HG03469 (cell line): ENCODE measurements at regions not wholly inside any gene's neighbourhood (a gene's known extent, or its start where the extent isn't known, plus 50 kb on each side); places are given as distances from the start of the nearest gene placed in this dataset.

ENCODE experiments used
- ATAC-seq: cut with Tn5 transposase; IDR thresholded peaks from one replicate; pipeline ENCODE4 v1.9.1; 2021; ENCODE audit warnings: mild to moderate bottlenecking, moderate library complexity, moderate number of reproducible peaks; ENCODE audit not compliant: unreplicated experiment

DNA sequence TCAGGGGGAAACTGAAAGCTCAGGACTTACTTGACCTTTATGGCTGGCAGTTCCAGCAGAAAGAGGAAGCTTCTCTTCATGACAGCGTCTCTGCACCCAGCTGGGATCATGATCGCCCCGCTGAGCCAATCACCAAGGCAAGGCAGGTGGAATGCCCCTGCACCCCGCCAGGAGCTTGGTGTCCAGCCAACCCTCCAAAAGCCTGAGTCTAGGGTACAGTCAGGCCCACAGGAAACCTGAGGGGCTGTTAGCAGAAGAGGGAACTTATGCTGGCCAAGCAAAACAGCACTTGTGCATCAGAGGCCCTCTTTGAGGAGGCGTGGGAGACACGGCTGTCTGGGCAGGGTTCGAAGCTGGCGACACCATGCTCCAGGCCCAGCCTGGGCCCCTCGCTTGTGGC, 188.3 kb upstream of the GMDS start:
- no peak for ATAC-seq

- ATAC-seq, result no peak
Observed at GRCh38 chr6:2433266-2433665, 187.9 kb upstream of the GMDS start.

GRCh38 chr6:2432292-2432691, 186.9 kb upstream of the GMDS start:
- ATAC-seq, result no peak

GRCh38 chr6:2430612-2431011, 185.2 kb upstream of the GMDS start:
- ATAC-seq, result no peak

DNA sequence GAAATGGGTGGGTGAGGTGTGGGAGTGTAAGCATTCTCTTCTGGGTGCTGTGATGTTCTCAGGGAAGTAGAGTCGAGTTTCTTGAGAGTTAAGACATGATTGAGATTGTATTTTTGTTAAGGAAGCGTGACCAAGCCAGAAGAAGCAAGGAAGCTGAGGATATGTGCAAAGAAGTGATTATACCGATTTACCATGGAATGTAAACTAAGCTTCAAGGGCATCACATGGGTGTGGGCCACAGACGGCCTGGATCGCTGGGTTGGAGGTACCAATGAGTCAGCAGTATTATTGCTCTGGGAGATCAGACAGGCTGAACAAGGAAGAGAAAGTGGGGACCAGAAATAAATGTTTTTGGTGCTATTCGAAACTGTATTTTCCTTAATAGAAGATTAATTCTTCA, 184.1 kb upstream of the GMDS start:
- ATAC-seq, result no peak

DNA sequence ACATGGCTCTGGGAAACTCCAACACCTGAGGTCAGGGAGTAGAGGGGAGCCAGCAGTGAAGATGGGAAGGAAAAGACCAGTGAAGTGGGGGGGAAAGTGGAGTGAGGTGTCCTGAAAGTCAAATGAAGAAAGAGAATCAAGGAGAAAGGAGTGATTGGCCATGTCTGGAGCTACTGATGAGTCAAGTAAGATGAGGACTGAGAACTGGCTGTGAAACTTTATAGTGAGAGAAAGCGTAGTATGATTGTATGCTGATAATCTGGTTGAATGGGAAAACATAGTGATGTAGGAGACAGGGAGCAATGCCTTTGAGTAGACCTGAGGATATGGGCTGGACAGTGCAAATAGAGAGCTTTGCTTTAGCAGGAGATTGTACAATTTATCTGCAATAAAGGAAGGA, 183.6 kb upstream of the GMDS start:
- ATAC-seq, result no peak

DNA sequence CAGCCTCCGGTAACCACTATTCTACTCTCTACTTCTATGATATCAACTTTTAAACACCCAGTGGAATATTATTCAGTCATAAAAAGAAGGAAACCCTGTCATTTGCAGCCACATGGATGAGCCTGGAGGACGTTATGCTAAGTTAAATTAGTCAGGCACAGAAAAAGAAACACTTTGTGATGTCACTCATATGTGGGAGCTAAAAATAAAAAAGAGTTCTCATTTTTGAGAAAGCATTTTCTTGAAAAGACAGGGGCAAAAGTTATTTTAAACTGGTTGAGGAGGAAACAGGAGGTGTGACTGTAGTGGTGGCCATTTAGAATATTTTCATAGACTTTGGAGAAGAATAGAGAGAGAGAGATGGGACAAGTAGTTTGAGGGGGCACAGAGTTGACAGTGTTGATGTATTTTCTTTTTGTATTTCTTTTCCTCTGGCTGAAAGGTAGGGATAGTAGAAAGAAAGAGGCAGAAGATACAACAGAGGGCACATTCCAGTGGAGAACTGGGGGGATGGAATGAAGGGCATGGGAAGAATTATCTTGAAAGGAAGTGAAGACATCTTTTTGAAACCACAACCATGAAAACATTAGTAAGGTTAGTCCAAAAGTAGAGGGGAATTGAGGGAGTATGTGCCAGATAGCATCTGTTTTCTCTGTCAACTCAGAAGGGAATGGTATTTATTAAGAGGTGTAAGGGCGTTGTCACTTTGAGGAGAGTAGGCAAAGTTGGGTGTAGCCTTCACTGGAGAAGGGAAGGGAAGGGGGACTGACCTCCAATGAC, 181.3 kb upstream of the GMDS start:
- no peak for ATAC-seq

- ATAC-seq, result no peak
Observed at GRCh38 chr6:2416128-2416712, 170.8 kb upstream of the GMDS start.

GRCh38 chr6:2414885-2415547, 169.6 kb upstream of the GMDS start:
- no peak for ATAC-seq

- ATAC-seq, result no peak
Observed at GRCh38 chr6:2412731-2413130, 167.3 kb upstream of the GMDS start.

- ATAC-seq, result no peak
Observed at GRCh38 chr6:2410656-2411380, 165.4 kb upstream of the GMDS start.

GRCh38 chr6:2407525-2407924, 162.1 kb upstream of the GMDS start:
- no peak for ATAC-seq

DNA sequence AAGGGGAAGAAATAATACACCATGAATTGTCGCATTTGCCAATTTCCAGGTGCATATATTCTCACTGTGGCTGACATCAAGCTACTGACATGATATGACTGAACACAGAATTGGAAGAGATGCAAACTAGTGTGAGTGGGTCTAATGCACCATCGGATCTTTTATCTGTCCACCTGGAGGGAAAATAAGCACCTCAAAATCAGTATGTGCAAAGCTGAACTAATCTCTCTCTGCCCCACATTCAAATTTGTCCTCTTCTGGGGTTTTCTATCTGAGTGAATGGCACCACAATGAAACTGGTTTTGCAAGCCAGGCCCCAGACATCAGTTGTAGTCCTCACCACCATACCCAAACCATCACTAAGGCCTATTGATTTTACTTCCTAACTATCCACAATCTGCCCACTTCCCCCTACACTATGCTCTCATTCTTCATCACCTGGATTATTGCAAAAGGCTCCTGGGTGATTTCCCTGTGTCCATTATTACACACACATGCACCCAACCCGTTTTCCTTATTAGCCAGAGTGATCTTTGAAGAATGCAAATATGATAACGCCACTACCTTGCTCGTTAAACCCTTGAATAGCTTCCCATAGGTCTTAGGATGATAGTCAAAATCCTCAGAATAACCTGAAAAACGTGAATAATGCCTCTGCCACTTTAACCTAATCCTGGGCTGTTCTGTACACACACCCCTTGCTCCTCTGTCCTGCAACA, 159.0 kb upstream of the GMDS start:
- no peak for ATAC-seq

GRCh38 chr6:2403546-2403945, 158.1 kb upstream of the GMDS start:
- ATAC-seq, result no peak

DNA sequence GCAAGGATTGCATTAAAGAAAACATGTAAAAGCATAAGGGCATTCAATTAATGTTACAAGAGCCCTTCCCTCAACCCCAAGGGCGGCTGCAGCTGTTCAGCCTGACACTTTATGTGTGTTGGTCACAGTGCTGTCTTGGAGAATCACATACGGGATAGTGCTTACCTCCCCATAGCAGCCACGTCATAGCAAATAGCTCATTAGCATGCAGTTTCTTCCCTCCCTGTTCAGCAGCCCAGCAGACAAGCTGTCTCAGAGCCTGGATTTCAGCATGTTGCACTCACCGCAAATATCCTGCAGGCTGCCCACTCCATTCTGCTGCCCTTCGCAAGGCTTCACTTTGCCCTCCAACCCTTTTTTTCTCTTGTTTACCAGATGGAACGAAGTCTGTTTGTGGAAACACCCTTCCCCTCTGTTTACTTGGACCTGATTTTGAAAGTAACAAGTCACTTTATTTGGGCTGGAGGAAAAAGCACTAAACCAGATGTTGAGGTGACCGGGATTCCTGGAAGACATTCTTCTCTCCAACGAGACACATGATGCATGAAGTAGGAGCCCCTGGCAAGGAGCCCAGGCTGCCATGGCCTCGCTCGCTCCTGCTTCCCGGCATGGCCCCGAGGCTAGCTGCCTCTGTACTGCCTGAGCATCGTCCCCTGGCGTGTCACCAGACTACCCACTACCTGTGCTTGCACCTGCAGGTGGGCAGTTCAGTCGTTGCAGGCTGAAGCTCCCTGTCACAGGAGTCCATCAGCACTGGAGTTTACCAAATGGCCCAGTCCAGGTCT, 151.6 kb upstream of the GMDS start:
- no peak for ATAC-seq

DNA sequence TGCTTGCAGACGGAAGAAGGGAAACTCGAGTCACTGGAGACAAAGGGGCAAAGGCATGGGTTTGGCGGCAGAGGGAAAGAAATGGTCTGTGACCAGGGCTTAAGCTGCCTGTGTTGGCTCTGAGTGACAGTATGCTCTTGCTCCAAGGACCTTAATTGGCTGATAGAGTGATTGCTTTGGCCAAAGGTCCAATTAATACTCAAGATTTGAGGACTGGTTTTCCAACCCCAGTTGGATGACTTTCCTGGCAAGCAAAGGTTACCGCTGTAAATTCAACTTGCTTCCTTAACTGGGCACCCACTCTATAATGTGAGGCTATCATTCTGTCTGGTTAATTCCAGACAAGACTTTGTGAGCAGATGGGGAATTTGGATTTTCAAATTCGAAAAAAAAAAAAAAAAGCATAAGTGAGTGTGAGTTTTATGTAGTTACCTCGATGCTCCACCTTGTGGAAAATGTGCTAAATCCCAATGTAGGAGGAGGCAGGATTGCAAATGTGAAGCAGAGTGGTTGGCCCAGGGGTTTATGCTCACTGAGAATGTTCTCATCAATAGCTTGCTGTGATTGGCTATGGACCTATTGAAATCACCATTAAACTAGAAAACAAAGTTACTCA, 150.7 kb upstream of the GMDS start:
- no peak for ATAC-seq

GRCh38 chr6:2388554-2389324, 143.3 kb upstream of the GMDS start:
- ATAC-seq, result no peak

DNA sequence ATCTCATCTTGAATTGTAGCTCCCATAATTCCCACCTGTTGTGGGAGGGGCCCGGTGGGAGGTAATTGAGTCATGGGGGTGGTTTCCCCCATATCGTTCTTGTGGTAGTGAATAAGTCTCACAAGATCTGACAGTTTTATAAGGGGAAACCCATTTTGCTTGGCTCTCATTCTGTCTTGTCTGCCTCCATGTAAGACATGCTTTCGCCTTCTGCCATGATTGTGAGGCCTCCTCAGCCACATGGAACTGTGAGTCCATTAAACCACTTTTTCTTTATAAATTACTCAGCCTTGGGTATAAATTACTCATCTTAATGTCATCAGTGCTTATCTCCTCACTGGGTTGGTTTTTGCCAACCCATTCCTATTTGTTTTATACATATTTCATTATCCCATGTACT, 142.0 kb upstream of the GMDS start:
- no peak for ATAC-seq

DNA sequence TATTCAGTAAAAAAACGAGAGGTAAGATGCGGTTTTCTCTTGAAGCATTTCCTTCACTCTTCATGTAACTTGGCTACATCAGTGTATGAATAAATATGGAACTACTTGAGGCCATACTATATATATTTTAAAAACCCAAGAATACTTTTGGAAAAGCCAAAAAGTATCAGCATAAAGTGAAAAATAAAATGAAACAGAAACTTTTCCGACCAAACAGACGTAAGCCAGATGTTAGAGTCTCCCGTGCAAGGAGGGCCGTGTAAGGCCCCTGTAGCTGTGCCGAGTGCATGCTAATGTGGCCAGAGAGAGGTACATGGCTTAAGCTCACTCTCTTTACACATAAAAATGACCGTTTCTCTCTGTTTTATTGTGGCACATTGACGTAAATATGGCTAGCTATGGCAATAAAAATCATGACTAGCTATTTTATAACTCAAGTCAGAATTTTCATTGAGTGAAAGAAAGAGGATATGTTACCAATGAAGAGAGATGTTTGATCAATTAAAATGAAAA, 140.1 kb upstream of the GMDS start:
- no peak for ATAC-seq
